GM18907 (cell line): ENCODE measurements at regions not wholly inside any gene's neighbourhood (a gene's known extent, or its start where the extent isn't known, plus 50 kb on each side); places are given as distances from the start of the nearest gene placed in this dataset.

ENCODE experiments used
- ATAC-seq: cut with Tn5 transposase; IDR thresholded peaks from one replicate; pipeline ENCODE4 v1.9.1; 2021; ENCODE audit warnings: mild to moderate bottlenecking, moderate library complexity; ENCODE audit not compliant: unreplicated experiment

- ATAC-seq, result no peak
These were observed 600.4 kb upstream of the CADM1 start for GRCh38 chr11:116104498-116105174.

GRCh38 chr11:116101902-116102301, 597.7 kb upstream of the CADM1 start:
- no peak for ATAC-seq

- ATAC-seq, result no peak
These were observed 595.8 kb upstream of the CADM1 start for GRCh38 chr11:116100016-116100415.

- ATAC-seq, result no peak
These were observed 595.3 kb upstream of the CADM1 start for GRCh38 chr11:116099541-116099940.

GRCh38 chr11:116096272-116096995, 592.2 kb upstream of the CADM1 start:
- no peak for ATAC-seq

- ATAC-seq, result no peak
These were observed 589.5 kb upstream of the CADM1 start for GRCh38 chr11:116093481-116094270.

- no peak for ATAC-seq
These were observed 588.9 kb upstream of the CADM1 start for GRCh38 chr11:116093065-116093464.

GRCh38 chr11:116086426-116086825, 582.2 kb upstream of the CADM1 start:
- no peak for ATAC-seq

- no peak for ATAC-seq
These were observed 580.9 kb upstream of the CADM1 start for GRCh38 chr11:116085031-116085635.

GRCh38 chr11:116084511-116084910, 580.3 kb upstream of the CADM1 start:
- no peak for ATAC-seq

GRCh38 chr11:116082256-116082655, 578.0 kb upstream of the CADM1 start:
- ATAC-seq, result no peak

- no peak for ATAC-seq
These were observed 575.4 kb upstream of the CADM1 start for GRCh38 chr11:116079580-116079979.

GRCh38 chr11:116078101-116078591, 573.9 kb upstream of the CADM1 start:
- ATAC-seq, result no peak

GRCh38 chr11:116077092-116077491, 572.9 kb upstream of the CADM1 start:
- no peak for ATAC-seq

- ATAC-seq, result peak; percentile 56
These were observed 569.9 kb upstream of the CADM1 start for GRCh38 chr11:116073854-116074837.

- ATAC-seq, result no peak
These were observed 568.6 kb upstream of the CADM1 start for GRCh38 chr11:116072601-116073410.

- ATAC-seq, result no peak
These were observed 567.9 kb upstream of the CADM1 start for GRCh38 chr11:116072133-116072532.

GRCh38 chr11:116071241-116071640, 567.0 kb upstream of the CADM1 start:
- ATAC-seq, result no peak

GRCh38 chr11:116070520-116070919, 566.3 kb upstream of the CADM1 start:
- no peak for ATAC-seq
